GM12878 (cell line): ENCODE measurements at regions not wholly inside any gene's neighbourhood (a gene's known extent, or its start where the extent isn't known, plus 50 kb on each side); places are given as distances from the start of the nearest gene placed in this dataset.
"Not testable (repeated sequence)": the region's sequence is repeated elsewhere in the genome, so short reads cannot be mapped to it uniquely, and the experiment has no call there.

ENCODE experiments used
- CTCF ChIP-seq, 3 experiments: IDR thresholded peaks in 2 of 3; conservative IDR thresholded peaks in 1 of 3; 2 replicates each; pipeline ENCODE4 v1.5.1; 2011; ENCODE audit warnings: low read depth in 3 of 3, low read length in 3 of 3, mild to moderate bottlenecking in 3 of 3, control low read depth in 2 of 3, moderate library complexity in 2 of 3, inconsistent platforms in 1 of 3, mixed read lengths in 1 of 3; ENCODE audit not compliant: control insufficient read depth in 2 of 3, insufficient read depth in 1 of 3; ENCODE audit errors: extremely low read depth in 1 of 3
- ESRRA ChIP-seq: IDR thresholded peaks from 2 replicates; pipeline ENCODE4 v1.6.1; 2012; ENCODE audit warnings: mild to moderate bottlenecking, low read length, improper control_type of control experiment
- POLR2A ChIP-seq: IDR thresholded peaks from 2 replicates; pipeline ENCODE4 v1.6.1; 2011; ENCODE audit warnings: low read depth, mild to moderate bottlenecking, low read length
- RAD21 ChIP-seq: IDR thresholded peaks from 2 replicates; pipeline ENCODE4 v1.6.1; 2011; ENCODE audit warnings: mild to moderate bottlenecking, low read depth, low read length, moderate library complexity; ENCODE audit not compliant: insufficient read depth
- RCOR1 ChIP-seq: conservative IDR thresholded peaks from 2 replicates; pipeline ENCODE4 v1.6.1; 2012; ENCODE audit warnings: low read depth, low read length, improper control_type of control experiment
- SMC3 ChIP-seq: IDR thresholded peaks from 2 replicates; pipeline ENCODE4 v1.6.1; 2011; ENCODE audit warnings: low read length, improper control_type of control experiment, borderline replicate concordance

- not testable (repeated sequence) for TF ChIP-seq CTCF (IDR thresholded peaks at IDR 0.05 in 2 of 3, conservative IDR thresholded peaks at IDR 0.05 in 1 of 3; ENCODE audit: control insufficient read depth in 2 of 3, extremely low read depth in 1 of 3, insufficient read depth in 1 of 3, low read depth in 3 of 3, low read length in 3 of 3); POLR2A; ESRRA; RAD21; SMC3; RCOR1
Measured at GRCh38 chr1:239106689-239107088, 279.7 kb upstream of the CHRM3 start.
